GM21737 (cell line): ENCODE measurements at regions not wholly inside any gene's neighbourhood (a gene's known extent, or its start where the extent isn't known, plus 50 kb on each side); places are given as distances from the start of the nearest gene placed in this dataset.

Experiments used
- ATAC-seq: cut with Tn5 transposase; IDR thresholded peaks from one replicate; pipeline ENCODE4 v1.9.1; 2021; ENCODE audit warnings: mild to moderate bottlenecking, moderate library complexity; ENCODE audit not compliant: unreplicated experiment

GRCh38 chr21:45592208-45592619 is 50.0 kb upstream of the SLC19A1 start:
- peak; percentile 44 for ATAC-seq

- no peak for ATAC-seq
Measured at GRCh38 chr21:45592626-45593134, 50.4 kb upstream of the SLC19A1 start.

GRCh38 chr21:45593162-45594022 is 50.1 kb upstream of the PCBP3 start:
- ATAC-seq = no peak
